GM12878 (cell line): ENCODE measurements at regions not wholly inside any gene's neighbourhood (a gene's known extent, or its start where the extent isn't known, plus 50 kb on each side); places are given as distances from the start of the nearest gene placed in this dataset.

ENCODE experiments used
- BACH1 ChIP-seq: fragments of 450-650 bp; IDR thresholded peaks from 2 replicates; pipeline ENCODE4 v1.6.1; 2017; ENCODE audit warnings: mild to moderate bottlenecking, borderline replicate concordance
- BCLAF1 ChIP-seq: fragments of 450-650 bp; IDR thresholded peaks from 2 replicates; pipeline ENCODE4 v1.6.1; 2017; ENCODE audit warnings: antibody characterized with exemption, mild to moderate bottlenecking, moderate library complexity
- CBFB ChIP-seq: IDR thresholded peaks from 2 replicates; pipeline ENCODE4 v1.6.1; 2016; ENCODE audit warnings: antibody characterized with exemption, low read depth
- CREM ChIP-seq: IDR thresholded peaks from 2 replicates; pipeline ENCODE4 v1.6.1; 2014; ENCODE audit warnings: antibody characterized with exemption, low read depth
- CTCF ChIP-seq, 3 experiments: IDR thresholded peaks in 2 of 3; conservative IDR thresholded peaks in 1 of 3; 2 replicates each; pipeline ENCODE4 v1.5.1; 2011; ENCODE audit warnings: low read depth in 3 of 3, low read length in 3 of 3, mild to moderate bottlenecking in 3 of 3, control low read depth in 2 of 3, moderate library complexity in 2 of 3, inconsistent platforms in 1 of 3, mixed read lengths in 1 of 3; ENCODE audit not compliant: control insufficient read depth in 2 of 3, insufficient read depth in 1 of 3; ENCODE audit errors: extremely low read depth in 1 of 3
- CUX1 ChIP-seq: IDR thresholded peaks from 2 replicates; pipeline ENCODE4 v1.6.1; 2012; ENCODE audit warnings: improper control_type of control experiment, low read depth, low read length; ENCODE audit not compliant: insufficient replicate concordance
- EZH2 ChIP-seq: IDR thresholded peaks from 2 replicates; pipeline ENCODE4 v1.6.1; 2012; ENCODE audit warnings: low read depth, mild to moderate bottlenecking, control low read depth, inconsistent platforms, low read length, borderline replicate concordance; ENCODE audit not compliant: control insufficient read depth
- HDAC2 ChIP-seq: fragments of 200-600 bp; sonication (generic); IDR thresholded peaks from 2 replicates; pipeline ENCODE4 v1.6.1; 2017
- MLLT1 ChIP-seq: fragments of 450-650 bp; IDR thresholded peaks from 2 replicates; pipeline ENCODE4 v1.6.1; 2016; ENCODE audit warnings: mild to moderate bottlenecking
- POLR2A ChIP-seq: IDR thresholded peaks from 2 replicates; pipeline ENCODE4 v1.6.1; 2011; ENCODE audit warnings: low read depth, mild to moderate bottlenecking, low read length
- POLR2AphosphoS5 ChIP-seq: IDR thresholded peaks from 2 replicates; pipeline ENCODE4 v1.6.1; 2011; ENCODE audit warnings: mild to moderate bottlenecking, low read length, inconsistent platforms
- SMAD5 ChIP-seq: IDR thresholded peaks from 2 replicates; pipeline ENCODE4 v1.6.1; 2016; ENCODE audit warnings: antibody characterized with exemption, low read depth
- SMARCA5 ChIP-seq: fragments of 450-650 bp; IDR thresholded peaks from 2 replicates; pipeline ENCODE4 v1.6.1; 2017; ENCODE audit warnings: mild to moderate bottlenecking
- USF2 ChIP-seq: IDR thresholded peaks from 2 replicates; pipeline ENCODE4 v1.6.1; 2011; ENCODE audit warnings: low read depth, low read length, improper control_type of control experiment, borderline replicate concordance

- TF ChIP-seq CUX1 = no peak
- TF ChIP-seq CTCF (IDR thresholded peaks at IDR 0.05 in 2 of 3, conservative IDR thresholded peaks at IDR 0.05 in 1 of 3; ENCODE audit: control insufficient read depth in 2 of 3, extremely low read depth in 1 of 3, insufficient read depth in 1 of 3, low read depth in 3 of 3, low read length in 3 of 3) = no peak
- no peak for TF ChIP-seq CBFB
- no peak for TF ChIP-seq BACH1
- no peak for TF ChIP-seq EZH2
- no peak for TF ChIP-seq SMARCA5
- no peak for TF ChIP-seq SMAD5
- no peak for TF ChIP-seq USF2
- no peak for TF ChIP-seq POLR2AphosphoS5
- TF ChIP-seq HDAC2 = no peak
- TF ChIP-seq POLR2A = no peak
- no peak for TF ChIP-seq CREM
- no peak for TF ChIP-seq MLLT1
- TF ChIP-seq BCLAF1 = no peak
Measured at GRCh38 chr3:56977561-56977889, 82.9 kb upstream of the SPATA12 start.
